Loucy (cell line): ENCODE measurements at regions not wholly inside any gene's neighbourhood (a gene's known extent, or its start where the extent isn't known, plus 50 kb on each side); places are given as distances from the start of the nearest gene placed in this dataset.

Experiments
- EZH2phosphoT487 ChIP-seq: fragments of 200-600 bp; IDR thresholded peaks from 2 replicates; pipeline ENCODE4 v1.6.1; 2018; ENCODE audit warnings: antibody characterized with exemption, mild to moderate bottlenecking, moderate library complexity, borderline replicate concordance
- TF ChIP-seq, protein P1 (sequence below): fragments of 200-600 bp; sonication (generic); conservative IDR thresholded peaks from 2 replicates; pipeline ENCODE4 v1.5.1; 2014; ENCODE audit warnings: mild to moderate bottlenecking, antibody characterized with exemption, low read length

DNA sequence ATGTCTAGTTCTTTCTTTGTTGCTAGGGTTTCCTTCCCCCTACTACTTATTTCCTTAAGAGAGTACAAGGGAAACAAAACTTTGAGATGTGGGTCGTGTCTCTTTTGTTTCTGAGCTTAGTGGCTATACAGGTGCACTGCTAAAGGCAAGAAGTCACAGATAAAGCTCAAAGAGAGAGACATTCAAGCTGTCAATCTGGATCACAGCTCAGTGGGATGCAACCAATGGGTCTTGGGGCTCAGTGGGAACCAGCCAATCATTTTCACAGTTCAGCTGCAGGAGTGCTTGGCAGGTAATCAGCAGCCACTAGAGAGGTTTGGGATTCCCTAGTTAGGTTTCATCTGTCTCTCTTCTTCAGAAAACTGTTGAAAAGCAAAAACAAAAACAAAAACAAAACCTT, 135.4 kb upstream of the SGCD start:
- no peak for TF ChIP-seq EZH2phosphoT487
- TF ChIP-seq, protein P1, sequence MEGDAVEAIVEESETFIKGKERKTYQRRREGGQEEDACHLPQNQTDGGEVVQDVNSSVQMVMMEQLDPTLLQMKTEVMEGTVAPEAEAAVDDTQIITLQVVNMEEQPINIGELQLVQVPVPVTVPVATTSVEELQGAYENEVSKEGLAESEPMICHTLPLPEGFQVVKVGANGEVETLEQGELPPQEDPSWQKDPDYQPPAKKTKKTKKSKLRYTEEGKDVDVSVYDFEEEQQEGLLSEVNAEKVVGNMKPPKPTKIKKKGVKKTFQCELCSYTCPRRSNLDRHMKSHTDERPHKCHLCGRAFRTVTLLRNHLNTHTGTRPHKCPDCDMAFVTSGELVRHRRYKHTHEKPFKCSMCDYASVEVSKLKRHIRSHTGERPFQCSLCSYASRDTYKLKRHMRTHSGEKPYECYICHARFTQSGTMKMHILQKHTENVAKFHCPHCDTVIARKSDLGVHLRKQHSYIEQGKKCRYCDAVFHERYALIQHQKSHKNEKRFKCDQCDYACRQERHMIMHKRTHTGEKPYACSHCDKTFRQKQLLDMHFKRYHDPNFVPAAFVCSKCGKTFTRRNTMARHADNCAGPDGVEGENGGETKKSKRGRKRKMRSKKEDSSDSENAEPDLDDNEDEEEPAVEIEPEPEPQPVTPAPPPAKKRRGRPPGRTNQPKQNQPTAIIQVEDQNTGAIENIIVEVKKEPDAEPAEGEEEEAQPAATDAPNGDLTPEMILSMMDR, result no peak
